IPS-18c (cell line): ENCODE measurements at regions not wholly inside any gene's neighbourhood (a gene's known extent, or its start where the extent isn't known, plus 50 kb on each side); places are given as distances from the start of the nearest gene placed in this dataset.
"Not testable (repeated sequence)": the region's sequence is repeated elsewhere in the genome, so short reads cannot be mapped to it uniquely, and the experiment has no call there.

ENCODE experiments used
- H3K4me3 ChIP-seq: 2 replicates; pipeline ENCODE4 v1.7.0; 2013; ENCODE audit warnings: low read depth, mild to moderate bottlenecking, low read length, moderate library complexity; ENCODE audit not compliant: insufficient read depth
- H3K9me3 ChIP-seq: one replicate; pipeline ENCODE4 v1.6.1; 2013; ENCODE audit warnings: mild to moderate bottlenecking, low read length, moderate library complexity; ENCODE audit not compliant: control insufficient read depth, insufficient read depth

GRCh38 chr4:187714957-187715356, 280.6 kb upstream of the ZFP42 start:
- H3K4me3 ChIP-seq = no peak overlapping the region

GRCh38 chr4:187715466-187715865, 280.1 kb upstream of the ZFP42 start:
- H3K4me3 ChIP-seq = no peak overlapping the region
- no peaks in the 10 kb centered on the region for H3K9me3 ChIP-seq

More at GRCh38 chr4:187714957-187715356, 280.6 kb upstream of the ZFP42 start:
- H3K9me3 ChIP-seq = no peaks in the 10 kb centered on the region

GRCh38 chr4:187724456-187724855, 271.1 kb upstream of the ZFP42 start:
- H3K4me3 ChIP-seq = no peak overlapping the region

GRCh38 chr4:187726485-187726884, 269.1 kb upstream of the ZFP42 start:
- no peaks in the 10 kb centered on the region for H3K9me3 ChIP-seq
- H3K4me3 ChIP-seq = no peak overlapping the region

More at GRCh38 chr4:187724456-187724855, 271.1 kb upstream of the ZFP42 start:
- no peaks in the 10 kb centered on the region for H3K9me3 ChIP-seq

GRCh38 chr4:187732524-187732923, 263.0 kb upstream of the ZFP42 start:
- Histone ChIP-seq H3K9me3 (no peaks in the 10 kb centered on the region), H3K4me3 (no peak overlapping the region)

- H3K4me3 ChIP-seq = no peak overlapping the region
- no peaks in the 10 kb centered on the region for H3K9me3 ChIP-seq
Measured at GRCh38 chr4:187739771-187740170, 255.8 kb upstream of the ZFP42 start.

GRCh38 chr4:187744911-187745310, 250.7 kb upstream of the ZFP42 start:
- H3K4me3 ChIP-seq = no peak overlapping the region
- H3K9me3 ChIP-seq = no peaks in the 10 kb centered on the region

- H3K9me3 ChIP-seq, H3K4me3 ChIP-seq: not testable (repeated sequence)
Measured at GRCh38 chr4:187750652-187751051, 244.9 kb upstream of the ZFP42 start.

- no peaks in the 10 kb centered on the region for H3K9me3 ChIP-seq
- no peak overlapping the region for H3K4me3 ChIP-seq
Measured at GRCh38 chr4:187767158-187767557, 228.4 kb upstream of the ZFP42 start.

- H3K9me3 ChIP-seq = no peaks in the 10 kb centered on the region
- no peak overlapping the region for H3K4me3 ChIP-seq
Measured at GRCh38 chr4:187767687-187768086, 227.9 kb upstream of the ZFP42 start.

- no peak overlapping the region for H3K4me3 ChIP-seq
- peaks cover 2% of the 10 kb centered on the region for H3K9me3 ChIP-seq
Measured at GRCh38 chr4:187770345-187770744, 225.2 kb upstream of the ZFP42 start.

GRCh38 chr4:187777954-187778353, 217.6 kb upstream of the ZFP42 start:
- H3K9me3 ChIP-seq = peaks cover 4% of the 10 kb centered on the region
- no peak overlapping the region for H3K4me3 ChIP-seq

- Histone ChIP-seq H3K9me3 (peaks cover 4% of the 10 kb centered on the region), H3K4me3 (no peak overlapping the region)
Measured at GRCh38 chr4:187780070-187780469, 215.5 kb upstream of the ZFP42 start.

- Histone ChIP-seq H3K9me3 (peaks cover 3% of the 10 kb centered on the region), H3K4me3 (no peak overlapping the region)
Measured at GRCh38 chr4:187782286-187782824, 213.2 kb upstream of the ZFP42 start.

- H3K9me3 ChIP-seq = peaks cover 2% of the 10 kb centered on the region
- H3K4me3 ChIP-seq = no peak overlapping the region
Measured at GRCh38 chr4:187786190-187786589, 209.4 kb upstream of the ZFP42 start.

GRCh38 chr4:187789078-187789477, 206.5 kb upstream of the ZFP42 start:
- no peak overlapping the region for H3K4me3 ChIP-seq
- H3K9me3 ChIP-seq = peaks cover 2% of the 10 kb centered on the region

GRCh38 chr4:187795737-187796136, 199.8 kb upstream of the ZFP42 start:
- Histone ChIP-seq H3K9me3 (peaks cover 2% of the 10 kb centered on the region), H3K4me3 (no peak overlapping the region)

GRCh38 chr4:187798385-187798784, 197.2 kb upstream of the ZFP42 start:
- H3K4me3 ChIP-seq = no peak overlapping the region
- peaks cover 2% of the 10 kb centered on the region for H3K9me3 ChIP-seq

- Histone ChIP-seq H3K4me3 (no peak overlapping the region), H3K9me3 (no peaks in the 10 kb centered on the region)
Measured at GRCh38 chr4:187799735-187800134, 195.8 kb upstream of the ZFP42 start.
